Heart left ventricle (tissue), 13 donors: ENCODE measurements at regions not wholly inside any gene's neighbourhood (a gene's known extent, or its start where the extent isn't known, plus 50 kb on each side); places are given as distances from the start of the nearest gene placed in this dataset.

Experiments used
- CTCF ChIP-seq, 12 donors: fragments of 200-600 bp; sonication (generic) in 4 of 12; IDR thresholded peaks; one replicate each; pipeline versions ENCODE4 v1.5.0 to v1.8.0; 2018 to 2022; ENCODE audit warnings: antibody characterized with exemption in 12 of 12, mild to moderate bottlenecking in 5 of 12
- POLR2A ChIP-seq, 2 donors: fragments of 450-650 bp; IDR thresholded peaks; one replicate each; pipeline ENCODE4 v1.6.1; 2017; ENCODE audit warnings: antibody characterized with exemption in 2 of 2, mild to moderate bottlenecking in 2 of 2, moderate library complexity in 2 of 2
- donor health status: ischemic (EF 13 %, LVEDD 7.1; RV severe dilation, severe dysfunction).
- donor health status: DM: no; HTN: yes; CAD: no.
- donor health status: DM: no; HTN: no; CAD: no.
- donor health status: ischemic (EF 25% LVEDD 6.9; RV normal size, moderate dysfunction).
- donor health status: ischemic (EF 25% LVEDD 5.7; RV mildly dilated, moderate dysfunction).
- donor health status: ischemic (EF 35%, LVEDD 5.7; RV mildly dilated, moderate dysfunction).
- donor health status: nonischemic (EF 11% LVEDD 7.7; RV severe dilation, severe dysfunction).
- donor health status: DM: yes; HTN: yes; CAD: no.
- donor health status: PGD.
- donor health status: ischemic (EF 29% LVEDD 5.4; RV normal size, mild dysfunction).
- donor health status: nonischemic (EF 23%, LVEDD 6.1; RV moderate dilation, normal function).

- TF ChIP-seq CTCF (IDR thresholded peaks at IDR 0.05): no peak
- no peak for TF ChIP-seq POLR2A (IDR thresholded peaks at IDR 0.05)
These were observed 142.4 kb upstream of the GALNT2 start for GRCh38 chr1:229924639-229925038.
